HuH-7 (cell line): ENCODE measurements at regions not wholly inside any gene's neighbourhood (a gene's known extent, or its start where the extent isn't known, plus 50 kb on each side); places are given as distances from the start of the nearest gene placed in this dataset.

Experiments
- DNase-seq: peaks from one replicate; pipeline ENCODE4 v3.0.0; 2011; ENCODE audit warnings: low spot score

DNA sequence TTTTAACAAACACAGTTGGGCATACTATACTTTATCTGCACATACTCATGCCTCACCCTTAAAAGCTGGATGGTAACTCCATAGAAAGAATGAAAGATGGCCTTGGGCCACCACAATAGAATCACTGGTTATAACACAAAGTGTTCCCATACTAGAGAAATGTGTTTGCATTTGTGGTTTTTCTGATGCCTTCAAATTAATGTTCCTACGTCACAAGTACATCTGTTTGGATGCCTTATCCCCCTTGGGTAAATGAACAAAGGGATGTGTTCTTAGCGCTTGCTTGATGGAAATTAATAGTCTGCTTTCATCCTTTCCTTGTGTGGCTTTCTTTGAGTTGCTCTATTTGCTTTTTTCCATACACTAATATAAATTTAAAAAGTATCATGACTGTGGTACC is 291.1 kb upstream of the PDE4D start:
- no peak for DNase-seq

- DNase-seq: no peak
These were observed 290.4 kb upstream of the PDE4D start for GRCh38 chr5:60183881-60184280.

DNA sequence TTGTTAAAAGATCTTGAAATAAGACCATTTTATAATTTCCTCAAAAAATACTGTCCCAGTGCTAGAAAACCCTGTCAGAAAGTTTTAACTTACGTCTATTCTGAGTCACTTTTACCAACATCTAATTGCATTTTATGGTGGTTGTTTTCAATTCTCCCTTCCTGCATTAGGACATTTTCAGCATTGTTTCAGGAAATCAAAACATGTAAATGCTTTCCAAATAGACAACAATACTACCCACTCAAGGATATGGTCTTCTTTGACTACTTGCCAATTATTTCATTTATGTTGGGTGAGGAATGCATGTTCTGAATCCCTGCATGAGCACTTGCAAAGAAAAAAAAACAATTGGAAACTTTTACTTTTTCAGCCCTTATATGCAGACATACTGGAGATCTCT is 284.6 kb upstream of the PDE4D start:
- DNase-seq: no peak

- DNase-seq: no peak
These were observed 284.1 kb upstream of the PDE4D start for GRCh38 chr5:60177596-60177995.

- no peak for DNase-seq
These were observed 280.1 kb upstream of the PDE4D start for GRCh38 chr5:60173667-60174066.

DNA sequence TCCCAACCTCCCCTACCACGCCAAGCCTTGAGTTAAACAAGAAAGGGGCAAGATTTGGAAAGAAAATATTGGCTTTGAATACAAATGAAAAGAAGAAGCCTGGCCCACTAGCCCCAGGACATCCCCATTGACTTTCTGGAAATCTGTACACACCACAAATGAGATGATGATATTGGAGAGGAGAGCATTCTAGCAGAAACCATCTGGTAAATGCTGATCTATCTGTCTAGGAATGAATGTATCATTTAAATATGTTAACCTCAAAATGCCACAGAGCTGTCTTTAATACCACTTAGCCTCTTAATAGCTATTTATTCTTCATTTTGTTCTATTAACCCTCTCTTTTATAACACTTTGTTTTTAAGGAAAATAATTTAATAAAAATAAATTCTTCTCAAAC is 270.2 kb upstream of the PDE4D start:
- DNase-seq: no peak

- DNase-seq: no peak
These were observed 268.9 kb upstream of the PDE4D start for GRCh38 chr5:60162441-60162840.

GRCh38 chr5:60161340-60161934 is 267.9 kb upstream of the PDE4D start:
- peak; percentile 17 for DNase-seq

DNA sequence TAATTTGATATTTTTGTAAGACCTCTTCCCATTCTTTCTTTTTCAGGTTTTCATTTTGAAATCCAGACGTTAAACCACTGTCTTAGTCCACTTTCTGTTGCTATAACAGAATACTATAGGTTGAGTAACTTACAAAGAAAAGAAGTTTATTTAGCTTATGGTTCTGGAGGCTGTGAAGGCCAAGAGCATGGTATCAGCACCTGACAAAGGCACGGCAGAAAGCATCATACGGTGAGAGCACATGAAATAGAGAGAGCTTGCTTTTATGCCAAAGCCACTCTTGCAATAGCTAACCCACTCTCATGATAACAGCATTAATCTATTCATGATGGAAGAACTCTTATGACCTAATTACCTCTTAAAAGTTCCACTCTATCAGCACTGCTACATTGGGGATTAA is 255.6 kb upstream of the PDE4D start:
- DNase-seq: no peak

DNA sequence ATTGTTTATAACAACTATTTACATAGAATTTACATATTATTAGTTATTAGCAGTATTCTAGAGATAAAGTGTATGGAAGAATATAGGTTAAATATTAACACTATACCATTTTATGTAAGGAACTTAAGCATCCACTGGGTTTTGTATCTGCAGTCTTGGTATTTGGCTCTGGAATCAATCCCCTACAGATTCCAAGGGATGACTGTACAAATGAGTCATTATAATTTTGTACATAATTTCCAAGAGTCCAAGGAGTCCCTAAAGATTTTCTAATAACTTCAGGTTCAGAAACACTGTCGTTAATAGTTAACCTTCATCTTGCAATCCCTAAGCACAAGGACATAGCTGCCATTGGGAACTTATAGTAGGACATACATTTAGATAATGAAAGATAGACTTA is 254.8 kb upstream of the PDE4D start:
- DNase-seq: no peak

GRCh38 chr5:60147791-60148190 is 254.3 kb upstream of the PDE4D start:
- DNase-seq: no peak

DNA sequence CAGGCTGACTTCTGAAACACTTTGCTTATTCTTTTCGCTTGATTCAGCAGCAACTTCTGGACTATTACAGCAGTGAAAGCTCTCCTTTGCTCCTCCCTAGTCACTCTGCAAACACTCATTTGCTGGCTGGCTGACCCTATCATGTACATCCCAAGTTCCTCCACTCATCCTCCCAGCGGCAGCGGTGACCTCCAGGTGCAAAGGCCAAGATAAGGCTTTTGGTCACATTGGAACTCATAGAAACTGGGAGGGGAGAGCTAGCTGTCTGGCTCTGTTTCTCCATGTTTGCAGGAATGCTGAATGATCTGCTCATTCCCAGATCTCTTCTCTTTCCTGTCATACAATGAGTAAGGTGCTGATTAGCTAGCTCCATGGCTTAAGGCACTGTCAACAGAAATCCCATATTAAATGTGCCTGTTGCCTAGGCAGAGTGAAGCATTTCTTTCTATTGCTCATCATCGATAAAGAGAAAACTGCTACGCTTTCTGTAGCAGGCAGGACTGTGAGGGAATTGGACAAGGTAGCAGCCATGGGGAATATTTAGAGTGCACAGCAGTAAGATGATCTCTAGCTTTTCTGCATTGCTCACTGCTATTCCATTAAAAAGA is 250.5 kb upstream of the PDE4D start:
- no peak for DNase-seq

DNA sequence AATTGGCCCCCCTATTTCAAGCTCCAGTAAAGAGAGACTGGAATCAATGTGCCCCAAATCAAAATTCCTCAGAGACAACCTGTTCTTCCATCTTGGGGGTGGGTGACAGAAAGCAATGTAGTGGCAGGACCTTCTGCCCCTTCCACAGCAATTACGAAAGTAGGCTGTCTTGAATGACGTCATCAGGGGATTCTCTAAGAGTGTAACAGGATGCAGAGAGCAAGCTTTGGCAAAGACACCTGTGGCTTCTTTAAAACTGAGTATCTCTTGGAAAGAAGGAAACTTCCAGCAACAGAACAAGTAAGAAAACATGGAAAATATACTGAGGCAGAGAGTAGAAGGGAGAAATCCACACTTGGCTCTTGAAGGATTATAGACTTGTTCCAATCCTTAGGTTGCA is 247.6 kb upstream of the PDE4D start:
- DNase-seq: no peak

DNA sequence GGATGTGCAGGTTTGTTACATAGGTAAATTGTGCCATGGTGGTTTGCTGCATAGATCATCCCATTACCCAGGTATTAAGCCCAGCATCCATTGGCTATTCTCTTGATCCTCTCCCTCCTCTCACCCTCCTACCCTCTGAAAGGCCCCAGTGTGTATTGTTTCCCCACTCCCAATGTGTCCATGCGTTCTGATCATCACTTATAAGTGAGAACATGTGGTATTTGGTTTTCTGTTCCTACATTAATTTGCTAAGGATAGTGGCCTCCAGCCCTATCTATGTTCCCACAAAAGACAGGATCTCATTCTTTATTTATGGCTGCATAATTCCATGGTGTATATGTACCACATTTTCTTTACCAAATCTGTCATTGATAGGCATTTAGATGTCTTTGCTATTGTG is 243.3 kb upstream of the PDE4D start:
- DNase-seq: no peak

DNA sequence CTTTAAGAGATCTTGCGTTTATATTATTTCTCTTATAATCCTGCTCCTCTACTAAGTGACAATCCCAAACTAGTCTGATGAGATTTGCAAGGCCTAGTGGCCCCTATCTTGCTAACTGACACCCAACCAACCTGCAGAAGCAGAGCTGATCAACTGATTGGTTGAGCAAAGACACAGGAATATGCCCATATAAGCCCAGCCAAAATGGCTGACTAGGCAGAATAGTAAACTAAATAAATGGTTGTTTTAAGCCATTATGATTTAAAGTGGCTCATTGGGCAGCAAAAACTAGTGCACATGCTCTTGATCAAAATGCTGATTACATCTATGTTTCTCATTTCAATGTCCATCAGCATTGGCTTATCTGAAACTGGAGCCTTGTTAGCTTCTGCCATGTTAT is 238.0 kb upstream of the PDE4D start:
- DNase-seq: no peak

DNA sequence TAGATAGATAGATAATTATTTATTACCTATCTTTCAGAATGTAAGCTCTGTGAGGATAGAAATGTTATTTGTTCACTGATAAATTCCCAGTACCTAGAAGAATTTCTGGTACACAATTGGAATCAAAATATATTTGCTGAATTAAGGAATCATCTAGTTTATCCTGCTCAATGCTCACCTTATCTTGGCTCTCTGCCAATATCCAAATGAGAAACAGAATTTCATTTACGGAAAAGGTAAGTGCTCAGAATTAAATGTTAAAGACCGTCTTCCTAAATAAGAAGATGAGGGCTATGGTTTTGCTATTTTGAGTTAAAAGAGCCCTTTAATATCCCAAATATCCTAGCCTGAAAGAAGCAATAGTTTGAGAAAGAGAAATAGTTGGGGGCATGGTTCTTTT is 232.1 kb upstream of the PDE4D start:
- no peak for DNase-seq

- no peak for DNase-seq
These were observed 209.6 kb upstream of the PDE4D start for GRCh38 chr5:60102961-60103693.

DNA sequence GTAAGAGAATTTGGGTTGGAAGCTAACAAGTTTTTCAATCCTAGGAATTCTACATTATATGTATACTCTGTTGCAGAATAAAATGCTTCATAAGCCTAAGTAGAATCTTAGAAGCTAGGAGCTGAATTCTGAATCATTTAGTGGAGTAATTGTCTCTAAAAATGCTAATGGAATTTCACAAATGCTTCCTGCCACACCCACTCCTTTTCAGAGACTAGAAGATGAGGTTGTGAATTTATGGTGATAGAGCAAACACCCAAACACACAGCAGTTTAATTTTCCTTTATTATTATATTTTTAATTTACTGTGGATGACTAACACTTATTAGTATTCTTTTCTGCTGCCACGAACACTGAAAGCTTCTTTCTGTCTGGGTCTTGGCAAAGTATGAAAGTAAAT is 208.0 kb upstream of the PDE4D start:
- no peak for DNase-seq

- DNase-seq: no peak
These were observed 199.3 kb upstream of the PDE4D start for GRCh38 chr5:60092671-60093422.

DNA sequence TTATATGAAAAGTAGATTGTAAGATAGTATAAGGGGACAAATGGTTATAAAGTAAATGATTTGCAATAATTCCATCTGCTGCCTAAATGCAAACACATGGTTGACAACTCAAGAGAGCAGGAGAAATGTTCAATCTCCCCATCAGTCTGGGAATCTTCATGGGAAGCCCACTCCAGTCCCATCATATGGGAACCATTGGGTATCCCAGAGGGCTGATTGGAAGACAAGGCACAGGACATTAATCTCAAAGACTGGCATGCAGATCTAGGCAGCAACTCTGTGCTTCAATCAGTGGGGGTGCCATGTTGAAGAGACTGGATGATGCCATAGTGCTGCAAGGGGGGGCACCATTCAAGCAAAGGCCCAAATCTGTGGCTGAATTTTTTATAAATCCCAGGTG is 193.1 kb upstream of the PDE4D start:
- no peak for DNase-seq

DNA sequence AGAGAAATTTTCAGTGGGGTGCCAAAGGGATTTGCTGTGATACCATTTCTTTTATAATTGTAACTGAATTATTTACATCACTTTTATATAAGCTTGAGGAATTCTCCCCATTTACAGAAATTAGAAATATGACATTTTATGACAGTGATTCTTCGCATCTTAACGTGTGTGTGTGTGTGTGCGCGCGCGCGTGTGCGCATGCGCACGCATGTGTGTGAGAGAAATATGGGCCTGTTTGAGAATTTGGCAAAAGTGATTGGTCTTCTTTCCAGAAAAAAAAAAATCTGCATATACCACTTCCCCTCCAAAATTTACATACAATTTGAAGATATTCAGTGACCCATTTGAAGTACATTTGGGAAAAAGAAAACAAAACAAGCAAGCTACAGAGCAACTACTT is 190.7 kb upstream of the PDE4D start:
- no peak for DNase-seq

DNA sequence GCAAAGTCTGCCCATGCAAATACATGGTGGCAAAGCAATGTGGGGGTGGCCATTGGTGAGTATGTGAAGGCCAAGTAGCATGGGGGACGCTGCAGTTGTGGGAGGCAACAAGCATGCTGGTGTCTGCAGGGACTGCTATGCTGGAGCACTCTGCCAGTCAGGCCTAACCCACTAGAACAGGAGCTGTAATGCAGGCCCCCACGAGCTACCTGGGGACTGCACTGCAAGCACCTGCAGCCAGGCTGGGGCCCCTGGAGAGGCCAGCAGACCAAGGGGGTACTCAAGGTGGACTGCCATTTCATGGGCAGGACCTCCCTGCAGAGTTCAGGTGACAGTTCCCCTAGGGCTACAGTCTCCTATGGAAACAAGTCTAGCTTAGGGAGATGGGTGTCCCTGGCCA is 183.8 kb upstream of the PDE4D start:
- no peak for DNase-seq

DNA sequence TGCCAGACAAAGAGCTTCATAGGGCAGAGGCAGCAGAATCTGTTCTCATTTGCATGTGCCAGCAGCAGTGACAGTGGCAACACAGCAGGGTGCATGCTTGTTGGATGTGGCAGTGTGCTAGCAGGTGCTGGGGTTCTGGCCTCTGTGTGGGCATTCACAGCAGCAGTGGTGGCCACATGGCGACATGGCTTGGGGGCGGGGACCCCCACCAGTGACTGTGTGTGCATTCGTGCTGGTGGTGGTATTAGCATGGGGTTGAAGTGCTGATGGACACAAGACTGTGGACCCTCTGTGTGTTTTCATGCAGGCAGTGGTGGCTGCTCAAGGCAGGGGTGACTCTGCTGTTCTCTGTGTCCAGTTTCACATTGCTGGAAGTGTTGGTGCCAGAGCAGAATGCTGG is 183.2 kb upstream of the PDE4D start:
- no peak for DNase-seq
